NAMALWA (cell line): ENCODE measurements at regions not wholly inside any gene's neighbourhood (a gene's known extent, or its start where the extent isn't known, plus 50 kb on each side); places are given as distances from the start of the nearest gene placed in this dataset.

Experiments
- DNase-seq: peaks from one replicate; pipeline ENCODE4 v3.0.0-alpha.2; 2015; ENCODE audit warnings: low spot score

- DNase-seq, result no peak
Measured at GRCh38 chr3:66854601-66855151, 143.4 kb upstream of the KBTBD8 start.

- peak; percentile 13 for DNase-seq
Measured at GRCh38 chr3:66856533-66856932, 141.6 kb upstream of the KBTBD8 start.

GRCh38 chr3:66858656-66859381 lies 139.3 kb upstream of the KBTBD8 start:
- DNase-seq, result peak; percentile 1

GRCh38 chr3:66860771-66861170 lies 137.3 kb upstream of the KBTBD8 start:
- no peak for DNase-seq

- DNase-seq, result no peak
Measured at GRCh38 chr3:66863205-66864111, 134.6 kb upstream of the KBTBD8 start.

- DNase-seq, result no peak
Measured at GRCh38 chr3:66884659-66885058, 113.4 kb upstream of the KBTBD8 start.

GRCh38 chr3:66885326-66886000 lies 112.6 kb upstream of the KBTBD8 start:
- no peak for DNase-seq

GRCh38 chr3:66889750-66890494 lies 108.2 kb upstream of the KBTBD8 start:
- DNase-seq, result no peak

- no peak for DNase-seq
Measured at GRCh38 chr3:66898155-66898554, 100.0 kb upstream of the KBTBD8 start.

- no peak for DNase-seq
Measured at GRCh38 chr3:66904336-66904735, 93.8 kb upstream of the KBTBD8 start.

- no peak for DNase-seq
Measured at GRCh38 chr3:66904831-66905493, 93.1 kb upstream of the KBTBD8 start.

GRCh38 chr3:66907136-66907535 lies 91.0 kb upstream of the KBTBD8 start:
- no peak for DNase-seq

- no peak for DNase-seq
Measured at GRCh38 chr3:66910266-66911055, 87.6 kb upstream of the KBTBD8 start.

- DNase-seq, result no peak
Measured at GRCh38 chr3:66912306-66912705, 85.8 kb upstream of the KBTBD8 start.

GRCh38 chr3:66922058-66922457 lies 76.0 kb upstream of the KBTBD8 start:
- no peak for DNase-seq

- no peak for DNase-seq
Measured at GRCh38 chr3:66923969-66924368, 74.1 kb upstream of the KBTBD8 start.

GRCh38 chr3:66928252-66928651 lies 69.9 kb upstream of the KBTBD8 start:
- no peak for DNase-seq

GRCh38 chr3:66931291-66931690 lies 66.8 kb upstream of the KBTBD8 start:
- no peak for DNase-seq

GRCh38 chr3:66931699-66932098 lies 66.4 kb upstream of the KBTBD8 start:
- DNase-seq, result no peak

GRCh38 chr3:66933233-66933632 lies 64.9 kb upstream of the KBTBD8 start:
- DNase-seq, result no peak
